AG10803 (cell line): ENCODE measurements at regions not wholly inside any gene's neighbourhood (a gene's known extent, or its start where the extent isn't known, plus 50 kb on each side); places are given as distances from the start of the nearest gene placed in this dataset.

Experiments
- DNase-seq: peaks from one replicate; pipeline ENCODE4 v3.0.0; 2010; ENCODE audit warnings: low read depth
- H3K4me3 ChIP-seq: 2 replicates; pipeline ENCODE4 v1.5.1; 2011; ENCODE audit warnings: mild to moderate bottlenecking, low read length, control low read depth
- CTCF ChIP-seq: conservative IDR thresholded peaks from 2 replicates; pipeline ENCODE4 v1.5.1; 2011; ENCODE audit warnings: mild to moderate bottlenecking, low read length, control low read depth, inconsistent platforms

GRCh38 chr12:20232931-20233675 lies 135.2 kb upstream of the PDE3A start:
- no peak overlapping the region for H3K4me3 ChIP-seq
- no peak for TF ChIP-seq CTCF
- no peak for DNase-seq

GRCh38 chr12:20234474-20234873 lies 133.9 kb upstream of the PDE3A start:
- H3K4me3 ChIP-seq: no peak overlapping the region
- DNase-seq: no peak
- no peak for TF ChIP-seq CTCF

GRCh38 chr12:20237091-20237490 lies 131.2 kb upstream of the PDE3A start:
- no peak for TF ChIP-seq CTCF
- DNase-seq: no peak
- H3K4me3 ChIP-seq: no peak overlapping the region

GRCh38 chr12:20245491-20245890 lies 122.8 kb upstream of the PDE3A start:
- no peak for TF ChIP-seq CTCF
- H3K4me3 ChIP-seq: no peak overlapping the region
- no peak for DNase-seq

- H3K4me3 ChIP-seq: no peak overlapping the region
- no peak for DNase-seq
- TF ChIP-seq CTCF: no peak
Observed at GRCh38 chr12:20248646-20249045, 119.7 kb upstream of the PDE3A start.

GRCh38 chr12:20250761-20251160 lies 117.6 kb upstream of the PDE3A start:
- DNase-seq: no peak
- no peak for TF ChIP-seq CTCF
- no peak overlapping the region for H3K4me3 ChIP-seq

GRCh38 chr12:20257311-20257710 lies 111.0 kb upstream of the PDE3A start:
- no peak for TF ChIP-seq CTCF
- no peak overlapping the region for H3K4me3 ChIP-seq

More at GRCh38 chr12:20257311-20257710, 111.0 kb upstream of the PDE3A start:
- no peak for DNase-seq
